Tibial nerve (tissue), 4 donors: ENCODE measurements at regions not wholly inside any gene's neighbourhood (a gene's known extent, or its start where the extent isn't known, plus 50 kb on each side); places are given as distances from the start of the nearest gene placed in this dataset.

Source experiments
- CTCF ChIP-seq, 5 experiments: fragments of 200-600 bp in 3 of 5; fragments of 450-650 bp in 2 of 5; sonication (generic) in 3 of 5; IDR thresholded peaks; one replicate each; pipeline ENCODE4 v1.5.1; 2016 to 2019; ENCODE audit warnings: antibody characterized with exemption in 5 of 5, mild to moderate bottlenecking in 3 of 5, moderate library complexity in 2 of 5
- EP300 ChIP-seq, 2 donors: sonication (generic); formaldehyde crosslinking; IDR thresholded peaks; one replicate each; pipeline ENCODE4 v1.6.1; 2017; ENCODE audit warnings: antibody characterized with exemption in 2 of 2, mild to moderate bottlenecking in 1 of 2
- POLR2A ChIP-seq, 2 donors: fragments of 450-650 bp; IDR thresholded peaks; one replicate each; pipeline ENCODE4 v1.6.1; 2017; ENCODE audit warnings: antibody characterized with exemption in 2 of 2, mild to moderate bottlenecking in 2 of 2, moderate library complexity in 2 of 2

GRCh38 chr2:60358476-60358875 lies 195.0 kb downstream of the BCL11A start:
- TF ChIP-seq CTCF (IDR thresholded peaks at IDR 0.05) (no peak), EP300 (IDR thresholded peaks at IDR 0.05) (no peak), POLR2A (IDR thresholded peaks at IDR 0.05) (no peak)
